Endothelial cell of umbilical vein (primary cell): ENCODE measurements at regions not wholly inside any gene's neighbourhood (a gene's known extent, or its start where the extent isn't known, plus 50 kb on each side); places are given as distances from the start of the nearest gene placed in this dataset.

Source experiments
- BruUV-seq: library from RNA; stranded (reverse); fragments of 400-500 nt; replicated peaks from 2 replicates; lab custom pipeline; 2021; lab: Mats Ljungman, UMichigan
- CTCF ChIA-PET: fragments of 300-600, 350-600 bp; sonication (Branson Sonifier 250); formaldehyde crosslinking; loops from one replicate; lab custom pipeline; 2021; ENCODE audit warnings: antibody characterized with exemption, inconsistent platforms; lab: Charles Lee
- POLR2A ChIA-PET: fragments of 300-600, 350-600 bp; sonication (Branson Sonifier 250); formaldehyde crosslinking; loops from one replicate; lab custom pipeline; 2021; ENCODE audit warnings: antibody characterized with exemption, inconsistent platforms; lab: Charles Lee
- DNase-seq: peaks from one replicate; pipeline ENCODE4 v3.0.0-alpha.2; 2011; ENCODE audit warnings: low read depth, low spot score
- FAIRE-seq: peaks from 2 replicates; lab custom pipeline; 2011; peaks lifted over from hg19 to GRCh38; lab: Jason Lieb, UNC
- H2AFZ ChIP-seq: 2 replicates; pipeline ENCODE4 v1.6.0; 2012; ENCODE audit warnings: low read depth, low read length, control low read depth, inconsistent platforms
- H3K27ac ChIP-seq: 2 replicates; pipeline ENCODE4 v1.5.1; 2011; ENCODE audit warnings: low read depth, mild to moderate bottlenecking, control low read depth, low read length, moderate library complexity; ENCODE audit not compliant: insufficient read depth
- H3K27me3 ChIP-seq, 2 experiments: 2 replicates each; pipeline versions ENCODE4 v1.6.0 to v1.6.1; 2011; ENCODE audit warnings: low read length in 2 of 2, mixed read lengths in 1 of 2; ENCODE audit not compliant: control insufficient read depth in 2 of 2, insufficient read depth in 2 of 2
- H3K36me3 ChIP-seq, 2 experiments: 2 replicates in 1 of 2; 3 replicates in 1 of 2; pipeline ENCODE4 v1.5.1; 2011; ENCODE audit warnings: low read length in 2 of 2, mild to moderate bottlenecking in 1 of 2, moderate library complexity in 1 of 2; ENCODE audit not compliant: control insufficient read depth in 2 of 2, insufficient read depth in 2 of 2; ENCODE audit errors: extremely low read depth in 1 of 2
- H3K4me1 ChIP-seq: 3 replicates; pipeline ENCODE4 v1.5.1; 2011; ENCODE audit warnings: mild to moderate bottlenecking, low read length; ENCODE audit not compliant: control insufficient read depth, insufficient read depth; ENCODE audit errors: extremely low read depth
- H3K4me2 ChIP-seq: 2 replicates; pipeline ENCODE4 v1.6.1; 2011; ENCODE audit warnings: low read length, control low read depth, mixed read lengths; ENCODE audit not compliant: insufficient read depth
- H3K4me3 ChIP-seq, 3 experiments: fragments of 200-600 bp in 1 of 3; sonication (generic), shearing (Covaris generic) in 1 of 3; replicated peaks in 1 of 3; 2 replicates each; pipeline ENCODE4 v1.5.1; 2011 to 2016; ENCODE audit warnings: control low read depth in 3 of 3, low read length in 3 of 3, mild to moderate bottlenecking in 2 of 3, inconsistent platforms in 1 of 3, low read depth in 1 of 3, moderate library complexity in 1 of 3; ENCODE audit not compliant: insufficient read depth in 1 of 3
- H3K79me2 ChIP-seq: 2 replicates; pipeline ENCODE4 v1.6.0; 2012; ENCODE audit warnings: low read length, inconsistent platforms; ENCODE audit not compliant: control insufficient read depth, insufficient read depth
- H3K9ac ChIP-seq: replicated peaks from 2 replicates; pipeline ENCODE3; 2011; ENCODE audit warnings: low read length, control low read depth; ENCODE audit not compliant: insufficient read depth; ENCODE audit errors: extremely low read depth
- H3K9me1 ChIP-seq: replicated peaks from 3 replicates; pipeline ENCODE4 v1.6.0; 2011; ENCODE audit warnings: mild to moderate bottlenecking, low read length; ENCODE audit not compliant: control insufficient read depth, insufficient read depth; ENCODE audit errors: extremely low read depth
- H3K9me3 ChIP-seq: replicated peaks from 2 replicates; pipeline ENCODE4 v1.5.1; 2012; ENCODE audit warnings: low read length, inconsistent platforms; ENCODE audit not compliant: control insufficient read depth, insufficient read depth
- H4K20me1 ChIP-seq: replicated peaks from 2 replicates; pipeline ENCODE3; 2011; ENCODE audit warnings: mild to moderate bottlenecking, low read length; ENCODE audit not compliant: control insufficient read depth, insufficient read depth; ENCODE audit errors: extremely low read depth
- CTCF ChIP-seq, 2 donors: IDR thresholded peaks; 1 replicate in 1 of 2; 2 replicates in 1 of 2; pipeline ENCODE4 v1.5.1; 2011; ENCODE audit warnings: low read length in 2 of 2, mild to moderate bottlenecking in 2 of 2, moderate library complexity in 2 of 2, control low read depth in 1 of 2, inconsistent platforms in 1 of 2, low read depth in 1 of 2; ENCODE audit not compliant: insufficient read depth in 1 of 2; ENCODE audit errors: extremely low read depth in 1 of 2
- FOS ChIP-seq: IDR thresholded peaks from 2 replicates; pipeline ENCODE4 v1.6.1; 2011; ENCODE audit warnings: mild to moderate bottlenecking, low read length, moderate library complexity, borderline replicate concordance; ENCODE audit not compliant: insufficient read depth
- GATA2 ChIP-seq: IDR thresholded peaks from 2 replicates; pipeline ENCODE4 v1.7.0; 2011; ENCODE audit warnings: low read depth, mild to moderate bottlenecking, moderate library complexity, mixed read lengths, low read length; ENCODE audit not compliant: insufficient read length, insufficient read depth
- MYC ChIP-seq: IDR thresholded peaks from one replicate; pipeline ENCODE4 v1.6.1; 2011; ENCODE audit warnings: mild to moderate bottlenecking, low read depth, low read length
- POLR2A ChIP-seq: IDR thresholded peaks from 2 replicates; pipeline ENCODE4 v1.6.1; 2012; ENCODE audit warnings: low read depth, mild to moderate bottlenecking, control low read depth, low read length
- POLR2AphosphoS5 ChIP-seq: IDR thresholded peaks from 2 replicates; pipeline ENCODE4 v1.6.1; 2012; ENCODE audit warnings: low read depth, mild to moderate bottlenecking, control low read depth, low read length, moderate library complexity; ENCODE audit not compliant: insufficient read depth
- dilution Hi-C: fragments of 300-500 bp; cut with MboI; formaldehyde crosslinking; loops from one replicate; pipeline ENCODE4 v1.15.0; 2019; ENCODE audit warnings: low sequenced_read_pairs; ENCODE audit not compliant: extremely low pct_ligation_motif_present
- intact Hi-C: fragments of 100-400 bp; cut with micrococcal nuclease; formaldehyde crosslinking; loops from one replicate; pipeline ENCODE4 v1.10.0; 2022

GRCh38 chr2:133828913-133829312, 260.6 kb upstream of the NCKAP5 start:
- Histone ChIP-seq H3K27ac (no peak overlapping the region), H3K36me3 (no peaks in the 10 kb centered on the region), H3K9me1 (no peaks in the 10 kb centered on the region), H2AFZ (no peak overlapping the region), H3K4me3 (no peak overlapping the region), H3K4me1 (no peaks in the 10 kb centered on the region), H3K9me3 (no peaks in the 10 kb centered on the region), H3K79me2 (no peaks in the 10 kb centered on the region), H3K9ac (no peak overlapping the region), H4K20me1 (no peaks in the 10 kb centered on the region), H3K4me2 (no peak overlapping the region), H3K27me3 (no peaks in the 10 kb centered on the region)
- dilution Hi-C loops = no loop called here
- CTCF ChIA-PET = interaction anchor here (0.9 to 2.1 kb wide), 2 partner anchors 15 to 23 kb away, joined by 3 to 8 read pairs; no protein-coding TSS in a partner anchor
- BruUV-seq = no TSS peak
- intact Hi-C loops = no loop called here
- FAIRE-seq = no peak
- POLR2A ChIA-PET = no interaction called here
- TF ChIP-seq CTCF (IDR thresholded peaks at IDR 0.05; ENCODE audit: extremely low read depth in 1 of 2, insufficient read depth in 1 of 2, low read depth in 1 of 2, low read length in 2 of 2) = no peak
- no peak for TF ChIP-seq POLR2A
- TF ChIP-seq POLR2AphosphoS5 = no peak
- TF ChIP-seq FOS = no peak
- TF ChIP-seq GATA2 = no peak
- no peak for TF ChIP-seq MYC
- DNase-seq = no peak

- dilution Hi-C loops = no loop called here
- CTCF ChIA-PET = interaction anchor here (0.9 to 2.1 kb wide), 3 partner anchors 15 to 50 kb away, joined by 3 to 8 read pairs (median 4); no protein-coding TSS in a partner anchor
- Histone ChIP-seq H3K9ac (no peak overlapping the region), H3K9me3 (no peaks in the 10 kb centered on the region), H4K20me1 (no peaks in the 10 kb centered on the region), H3K36me3 (no peaks in the 10 kb centered on the region), H3K4me1 (no peaks in the 10 kb centered on the region), H2AFZ (no peak overlapping the region), H3K27ac (no peak overlapping the region), H3K9me1 (no peaks in the 10 kb centered on the region), H3K27me3 (no peaks in the 10 kb centered on the region), H3K79me2 (no peaks in the 10 kb centered on the region), H3K4me3 (no peak overlapping the region), H3K4me2 (no peak overlapping the region)
- BruUV-seq = no TSS peak
- POLR2A ChIA-PET = no interaction called here
- no peak for FAIRE-seq
- TF ChIP-seq GATA2 (no peak), FOS (no peak)
- DNase-seq = no peak
- intact Hi-C loops = no loop called here
Measured at GRCh38 chr2:133829450-133830020, 261.3 kb upstream of the NCKAP5 start.
